ENCODE measurements at regions not wholly inside any gene's neighbourhood (a gene's known extent, or its start where the extent isn't known, plus 50 kb on each side); places are given as distances from the start of the nearest gene placed in this dataset.

- TF ChIP-seq CTCF (IDR thresholded peaks at IDR 0.05; ENCODE audit: low read depth, low read length) = no peak
- TF ChIP-seq MAX (IDR thresholded peaks at IDR 0.05; ENCODE audit: low read depth, low read length) = no peak
- TF ChIP-seq POLR2A (IDR thresholded peaks at IDR 0.05; ENCODE audit: extremely low read depth, insufficient read length) = no peak
- no peak for TF ChIP-seq MYC (IDR thresholded peaks at IDR 0.05; ENCODE audit: low read depth, low read length)
- DNase-seq (ENCODE audit: low read depth) = peak; percentile 15
- no peak overlapping the region for H3K4me3 ChIP-seq (ENCODE audit: low read depth, low read length)
These were observed 494.3 kb downstream of the COG6 start for GRCh38 chr13:40149611-40150274.

GRCh38 chr13:40151673-40152072 is 496.2 kb downstream of the COG6 start:
- TF ChIP-seq CTCF (IDR thresholded peaks at IDR 0.05; ENCODE audit: low read depth, low read length) = no peak
- no peak for TF ChIP-seq POLR2A (IDR thresholded peaks at IDR 0.05; ENCODE audit: extremely low read depth, insufficient read length)
- no peak for TF ChIP-seq MAX (IDR thresholded peaks at IDR 0.05; ENCODE audit: low read depth, low read length)
- TF ChIP-seq MYC (IDR thresholded peaks at IDR 0.05; ENCODE audit: low read depth, low read length) = no peak
- H3K4me3 ChIP-seq (ENCODE audit: low read depth, low read length) = no peak overlapping the region
- DNase-seq (ENCODE audit: low read depth) = no peak

DNA sequence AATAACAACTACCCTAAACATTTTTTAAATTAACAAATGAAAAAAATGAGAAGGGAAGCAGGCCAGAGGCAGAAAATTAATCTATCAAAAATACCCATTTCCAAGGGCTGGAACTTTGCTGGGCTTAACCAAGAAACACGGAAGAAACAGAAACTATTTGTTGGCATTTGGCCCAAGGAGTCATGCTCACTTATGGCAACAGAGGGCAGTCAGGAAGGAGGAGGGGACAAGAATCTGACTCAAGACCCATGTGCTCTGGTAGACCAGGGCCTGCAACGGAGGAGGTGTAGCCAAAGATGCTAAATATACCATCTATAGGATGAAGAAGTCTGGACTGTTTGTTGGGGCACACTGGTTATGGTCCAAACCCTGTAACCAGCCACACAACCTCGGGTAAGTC is 496.7 kb downstream of the COG6 start:
- TF ChIP-seq MAX (IDR thresholded peaks at IDR 0.05; ENCODE audit: low read depth, low read length) (no peak), MYC (IDR thresholded peaks at IDR 0.05; ENCODE audit: low read depth, low read length) (no peak), POLR2A (IDR thresholded peaks at IDR 0.05; ENCODE audit: extremely low read depth, insufficient read length) (no peak), CTCF (IDR thresholded peaks at IDR 0.05; ENCODE audit: low read depth, low read length) (no peak)
- no peak overlapping the region for H3K4me3 ChIP-seq (ENCODE audit: low read depth, low read length)
- no peak for DNase-seq (ENCODE audit: low read depth)

GRCh38 chr13:40152922-40153321 is 497.5 kb downstream of the COG6 start:
- H3K4me3 ChIP-seq (ENCODE audit: low read depth, low read length) = no peak overlapping the region
- TF ChIP-seq POLR2A (IDR thresholded peaks at IDR 0.05; ENCODE audit: extremely low read depth, insufficient read length) (no peak), CTCF (IDR thresholded peaks at IDR 0.05; ENCODE audit: low read depth, low read length) (no peak), MAX (IDR thresholded peaks at IDR 0.05; ENCODE audit: low read depth, low read length) (no peak), MYC (IDR thresholded peaks at IDR 0.05; ENCODE audit: low read depth, low read length) (no peak)
- no peak for DNase-seq (ENCODE audit: low read depth)

DNA sequence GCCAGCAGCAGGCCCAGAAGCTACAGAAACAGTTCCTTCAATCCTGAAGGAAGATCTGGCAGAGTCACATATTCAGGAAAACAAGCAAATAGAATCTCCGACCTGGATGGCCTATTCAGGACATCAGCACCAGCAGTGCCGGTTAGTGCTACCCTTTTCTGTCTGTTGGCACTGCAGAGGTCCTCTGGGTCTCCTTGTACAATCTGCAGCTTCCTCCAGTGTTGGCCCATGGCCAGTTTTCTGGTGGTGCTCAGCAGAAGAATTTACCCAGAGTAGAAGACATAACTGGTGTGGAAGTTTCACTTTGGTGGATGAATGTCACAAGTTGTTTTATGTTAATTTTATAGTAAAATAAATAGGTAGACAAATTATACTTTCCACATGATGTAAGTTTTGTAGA is 498.1 kb downstream of the COG6 start:
- no peak for DNase-seq (ENCODE audit: low read depth)
- H3K4me3 ChIP-seq (ENCODE audit: low read depth, low read length) = no peak overlapping the region
- TF ChIP-seq MAX (IDR thresholded peaks at IDR 0.05; ENCODE audit: low read depth, low read length) (no peak), CTCF (IDR thresholded peaks at IDR 0.05; ENCODE audit: low read depth, low read length) (no peak)

Data from NB4 (cell line).